Spleen (tissue), 11 donors: ENCODE measurements at regions not wholly inside any gene's neighbourhood (a gene's known extent, or its start where the extent isn't known, plus 50 kb on each side); places are given as distances from the start of the nearest gene placed in this dataset.

ENCODE experiments used
- DNase-seq: peaks from one replicate; pipeline ENCODE4 v3.0.0-alpha.2; 2020
- H3K27ac ChIP-seq, 8 donors: fragments of 200-600 bp; sonication (generic) in 7 of 8; 1 replicate in 4 of 8; 2 replicates in 4 of 8; pipeline versions ENCODE4 v1.5.0 to v1.8.0; 2016 to 2021; ENCODE audit warnings: inconsistent platforms in 4 of 8, mild to moderate bottlenecking in 4 of 8, moderate library complexity in 1 of 8
- H3K27me3 ChIP-seq, 7 donors: fragments of 200-600 bp; sonication (generic) in 6 of 7; replicated peaks in 1 of 7; 1 replicate in 4 of 7; 2 replicates in 3 of 7; pipeline versions ENCODE4 v1.5.0 to v1.8.0; 2016 to 2021; ENCODE audit warnings: inconsistent platforms in 3 of 7, mild to moderate bottlenecking in 1 of 7
- H3K36me3 ChIP-seq, 6 donors: fragments of 200-600 bp; sonication (generic) in 5 of 6; 1 replicate in 4 of 6; 2 replicates in 2 of 6; pipeline versions ENCODE4 v1.5.0 to v1.8.0; 2016 to 2021; ENCODE audit warnings: inconsistent platforms in 2 of 6
- H3K4me1 ChIP-seq, 6 donors: fragments of 200-600 bp; sonication (generic) in 5 of 6; 1 replicate in 3 of 6; 2 replicates in 3 of 6; pipeline versions ENCODE4 v1.5.0 to v1.8.0; 2016 to 2021; ENCODE audit warnings: inconsistent platforms in 3 of 6
- H3K4me3 ChIP-seq, 8 donors: fragments of 200-600 bp; sonication (generic) in 7 of 8; 1 replicate in 4 of 8; 2 replicates in 4 of 8; pipeline versions ENCODE4 v1.5.0 to v1.8.0; 2016 to 2021; ENCODE audit warnings: inconsistent platforms in 4 of 8, mild to moderate bottlenecking in 4 of 8, moderate library complexity in 2 of 8
- H3K9me3 ChIP-seq, 8 donors: fragments of 200-600 bp; sonication (generic) in 7 of 8; 1 replicate in 4 of 8; 2 replicates in 4 of 8; pipeline versions ENCODE4 v1.5.0 to v1.8.0; 2016 to 2021; ENCODE audit warnings: inconsistent platforms in 4 of 8
- POLR2A ChIP-seq, 3 donors: fragments of 450-650 bp; IDR thresholded peaks; one replicate each; pipeline ENCODE4 v1.5.1; 2017; ENCODE audit warnings: antibody characterized with exemption in 3 of 3, mild to moderate bottlenecking in 1 of 3
- POLR2AphosphoS5 ChIP-seq, 3 donors: sonication (generic); formaldehyde crosslinking; IDR thresholded peaks; one replicate each; pipeline ENCODE4 v1.5.1; 2017; ENCODE audit warnings: antibody characterized with exemption in 3 of 3
- WGBS, 5 donors: extraction: QIAGEN DNeasy Blood & Tissue Kit in 3 of 5; methylation state at CpG; one replicate each; pipeline versions ENCODE4 v1.1.5 to v1.1.7; 2013 to 2018; 5-methylcytosine and 5-hydroxymethylcytosine counted together
- intact Hi-C: fragments of 100-400 bp; cut with DNase I; formaldehyde crosslinking; loops from one replicate; pipeline ENCODE4 v1.15.0; 2023; ENCODE audit warnings: low total_unique reads
- TF ChIP-seq, protein P1 (sequence below), 11 experiments: fragments of 200-600 bp in 7 of 11; fragments of 450-650 bp in 4 of 11; sonication (generic) in 4 of 11; IDR thresholded peaks in 8 of 11; conservative IDR thresholded peaks in 3 of 11; 1 replicate in 7 of 11; 2 replicates in 4 of 11; pipeline versions ENCODE4 v1.4.0 to v1.8.0; 2016 to 2021; ENCODE audit warnings: antibody characterized with exemption in 11 of 11, inconsistent platforms in 4 of 11, mild to moderate bottlenecking in 1 of 11
- donor health status: healthy with polysubstance abuse.
- donor health status: DM: no; HTN: no; CAD: no; lungs with moderate emphysema.
- donor health status: DM: no; HTN: no; CAD: no.
- donor health status: Bipolar disorder and iron deficiency.
- donor health status: healthy.
- donor health status: DM: no; HTN: no; CAD: no.
- donor health status: DM: yes; HTN: yes; CAD: no.

DNA sequence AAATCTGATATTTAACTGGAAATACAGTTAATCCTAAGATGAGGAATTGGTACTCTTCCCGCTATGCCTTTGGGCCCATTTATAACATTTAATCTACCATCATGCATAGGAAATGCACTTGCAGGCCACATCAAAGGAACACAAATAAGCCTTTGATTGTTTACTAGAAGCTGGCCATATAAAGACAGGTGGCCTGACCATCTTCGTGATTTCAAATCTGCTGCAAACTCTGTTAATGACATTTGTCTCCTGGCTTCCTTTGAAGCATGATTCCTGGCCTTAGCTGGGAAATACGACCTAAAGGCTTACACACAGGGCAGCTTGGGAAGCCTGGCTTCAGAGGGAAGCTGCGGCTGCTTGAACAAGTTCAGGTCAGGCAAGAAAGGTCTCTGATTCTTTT, 552.1 kb downstream of the CDH26 start:
- intact Hi-C loops, result no loop called here
- TF ChIP-seq, protein P1, sequence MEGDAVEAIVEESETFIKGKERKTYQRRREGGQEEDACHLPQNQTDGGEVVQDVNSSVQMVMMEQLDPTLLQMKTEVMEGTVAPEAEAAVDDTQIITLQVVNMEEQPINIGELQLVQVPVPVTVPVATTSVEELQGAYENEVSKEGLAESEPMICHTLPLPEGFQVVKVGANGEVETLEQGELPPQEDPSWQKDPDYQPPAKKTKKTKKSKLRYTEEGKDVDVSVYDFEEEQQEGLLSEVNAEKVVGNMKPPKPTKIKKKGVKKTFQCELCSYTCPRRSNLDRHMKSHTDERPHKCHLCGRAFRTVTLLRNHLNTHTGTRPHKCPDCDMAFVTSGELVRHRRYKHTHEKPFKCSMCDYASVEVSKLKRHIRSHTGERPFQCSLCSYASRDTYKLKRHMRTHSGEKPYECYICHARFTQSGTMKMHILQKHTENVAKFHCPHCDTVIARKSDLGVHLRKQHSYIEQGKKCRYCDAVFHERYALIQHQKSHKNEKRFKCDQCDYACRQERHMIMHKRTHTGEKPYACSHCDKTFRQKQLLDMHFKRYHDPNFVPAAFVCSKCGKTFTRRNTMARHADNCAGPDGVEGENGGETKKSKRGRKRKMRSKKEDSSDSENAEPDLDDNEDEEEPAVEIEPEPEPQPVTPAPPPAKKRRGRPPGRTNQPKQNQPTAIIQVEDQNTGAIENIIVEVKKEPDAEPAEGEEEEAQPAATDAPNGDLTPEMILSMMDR (IDR thresholded peaks at IDR 0.05 in 8 of 11, conservative IDR thresholded peaks at IDR 0.05 in 3 of 11), result no peak
- no peak for TF ChIP-seq POLR2A (IDR thresholded peaks at IDR 0.05)
- TF ChIP-seq POLR2AphosphoS5 (IDR thresholded peaks at IDR 0.05), result no peak
- no peak for DNase-seq
- no peak overlapping the region for H3K27ac ChIP-seq
- H3K9me3 ChIP-seq, result peaks cover 0 to 7% (median 0%) of the 10 kb centered on the region in 8 donors
- WGBS, 5 donors, result 64 to 86% (median 70%) methylated on average over 4 of the region's 4 CpGs
- H3K27me3 ChIP-seq, result no peaks in the 10 kb centered on the region
- H3K4me1 ChIP-seq, result no peaks in the 10 kb centered on the region
- H3K36me3 ChIP-seq, result no peaks in the 10 kb centered on the region
- H3K4me3 ChIP-seq, result no peak overlapping the region

DNA sequence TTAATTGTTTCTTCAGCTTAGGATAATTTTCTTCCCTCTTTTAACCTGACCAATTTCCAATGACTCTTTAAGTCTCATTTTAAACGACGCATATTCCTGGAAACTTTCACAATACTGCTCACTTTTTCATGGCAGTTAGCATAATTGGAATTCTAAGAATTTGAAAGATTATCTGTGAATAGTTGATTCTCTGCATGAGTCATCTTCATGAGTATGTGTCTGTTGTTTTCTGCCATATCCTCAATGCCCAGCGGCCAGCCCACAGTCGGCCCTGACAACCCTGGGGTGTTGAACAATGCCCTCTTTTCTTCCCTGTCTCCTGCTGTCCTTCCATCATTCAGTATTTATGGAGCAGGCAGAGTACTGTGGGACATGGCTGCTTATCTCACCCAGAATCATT, 554.2 kb downstream of the CDH26 start:
- intact Hi-C loops, result no loop called here
- DNase-seq, result no peak
- WGBS, 5 donors, result 78 to 88% (median 83%) methylated on average over 4 of the region's 4 CpGs
- Histone ChIP-seq H3K9me3 (peaks cover 0 to 7% (median 0%) of the 10 kb centered on the region in 8 donors), H3K27me3 (no peaks in the 10 kb centered on the region), H3K36me3 (no peaks in the 10 kb centered on the region), H3K4me3 (no peak overlapping the region), H3K27ac (no peak overlapping the region), H3K4me1 (no peaks in the 10 kb centered on the region)
- no peak for TF ChIP-seq POLR2A (IDR thresholded peaks at IDR 0.05)
- TF ChIP-seq POLR2AphosphoS5 (IDR thresholded peaks at IDR 0.05), result no peak
- TF ChIP-seq, protein P1 (IDR thresholded peaks at IDR 0.05 in 8 of 11, conservative IDR thresholded peaks at IDR 0.05 in 3 of 11), result no peak

DNA sequence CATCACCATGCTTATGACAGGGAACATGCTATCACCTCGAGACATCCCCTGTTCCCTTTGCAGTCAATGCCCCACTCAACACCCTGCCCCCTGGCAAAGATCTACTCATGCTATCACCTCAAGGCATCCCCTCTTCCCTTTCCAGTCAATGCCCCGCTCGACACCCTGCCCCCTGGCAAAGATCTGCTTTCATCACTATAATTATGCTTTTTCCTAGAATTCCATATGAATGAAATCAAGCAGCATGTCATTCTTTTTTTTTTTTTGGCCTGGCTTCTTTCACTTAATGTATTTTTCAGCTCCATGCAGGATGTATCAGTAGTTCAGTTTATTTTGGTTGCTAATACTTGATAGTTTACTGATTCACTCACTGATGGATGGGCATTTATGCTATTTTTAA, 554.9 kb downstream of the CDH26 start:
- Histone ChIP-seq H3K36me3 (no peaks in the 10 kb centered on the region), H3K4me3 (no peak overlapping the region), H3K27me3 (no peaks in the 10 kb centered on the region), H3K4me1 (no peaks in the 10 kb centered on the region), H3K9me3 (peaks cover 0 to 7% (median 0%) of the 10 kb centered on the region in 8 donors), H3K27ac (no peak overlapping the region)
- no peak for DNase-seq
- TF ChIP-seq POLR2A (IDR thresholded peaks at IDR 0.05), result no peak
- TF ChIP-seq, protein P1 (IDR thresholded peaks at IDR 0.05 in 8 of 11, conservative IDR thresholded peaks at IDR 0.05 in 3 of 11), result no peak
- no peak for TF ChIP-seq POLR2AphosphoS5 (IDR thresholded peaks at IDR 0.05)
- WGBS, 5 donors, result 77 to 88% (median 82%) methylated on average over 3 of the region's 3 CpGs
- intact Hi-C loops, result no loop called here

DNA sequence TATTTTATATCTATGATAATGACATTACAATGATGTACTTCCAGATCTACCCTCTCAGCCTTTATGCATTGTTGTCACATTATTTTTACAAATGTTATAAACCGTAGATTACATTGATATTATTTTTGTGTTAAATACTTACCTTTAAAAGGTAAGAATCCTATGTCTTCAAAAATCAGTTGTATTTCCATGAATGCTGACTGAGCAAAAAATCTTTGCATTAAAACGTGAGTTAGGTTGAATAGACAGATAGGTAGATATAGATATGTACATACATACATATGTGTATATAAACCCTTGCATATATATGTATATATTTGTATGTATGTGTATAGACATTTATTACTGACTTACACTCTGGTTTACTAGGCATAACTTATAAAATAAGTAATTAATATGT, 558.2 kb downstream of the CDH26 start:
- WGBS, 5 donors, result 74 to 89% (median 85%) methylated on average over 2 of the region's 2 CpGs
- no peak for TF ChIP-seq POLR2AphosphoS5 (IDR thresholded peaks at IDR 0.05)
- TF ChIP-seq POLR2A (IDR thresholded peaks at IDR 0.05), result no peak
- TF ChIP-seq, protein P1 (IDR thresholded peaks at IDR 0.05 in 8 of 11, conservative IDR thresholded peaks at IDR 0.05 in 3 of 11), result no peak
- Histone ChIP-seq H3K27ac (no peak overlapping the region), H3K36me3 (no peaks in the 10 kb centered on the region), H3K4me1 (no peaks in the 10 kb centered on the region), H3K9me3 (peaks cover 0 to 7% (median 0%) of the 10 kb centered on the region in 8 donors), H3K27me3 (no peaks in the 10 kb centered on the region), H3K4me3 (no peak overlapping the region)
- intact Hi-C loops, result no loop called here
- no peak for DNase-seq
